Skeletal muscle satellite cell (primary cell): ENCODE measurements at regions not wholly inside any gene's neighbourhood (a gene's known extent, or its start where the extent isn't known, plus 50 kb on each side); places are given as distances from the start of the nearest gene placed in this dataset.
"Not testable (repeated sequence)": the region's sequence is repeated elsewhere in the genome, so short reads cannot be mapped to it uniquely, and the experiment has no call there.

ENCODE experiments used
- H3K27me3 ChIP-seq: 2 replicates; pipeline ENCODE4 v1.7.0; 2013; ENCODE audit warnings: low read length; ENCODE audit not compliant: control insufficient read depth, insufficient read depth
- H3K36me3 ChIP-seq: 2 replicates; pipeline ENCODE4 v1.7.0; 2013; ENCODE audit warnings: mild to moderate bottlenecking, control low read depth, low read length; ENCODE audit not compliant: insufficient read depth
- H3K4me1 ChIP-seq: 2 replicates; pipeline ENCODE4 v1.7.0; 2013; ENCODE audit warnings: low read length; ENCODE audit not compliant: control insufficient read depth, insufficient read depth
- H3K4me2 ChIP-seq: 2 replicates; pipeline ENCODE4 v1.7.0; 2013; ENCODE audit warnings: mild to moderate bottlenecking, low read length
- H3K4me3 ChIP-seq: 2 replicates; pipeline ENCODE4 v1.7.0; 2013; ENCODE audit warnings: low read length
- H3K9ac ChIP-seq: 2 replicates; pipeline ENCODE4 v1.7.0; 2013; ENCODE audit warnings: mild to moderate bottlenecking, low read depth, low read length, moderate library complexity
- H3K9me3 ChIP-seq: replicated peaks from 2 replicates; pipeline ENCODE4 v1.7.0; 2013; ENCODE audit warnings: mild to moderate bottlenecking, control low read depth, low read length

GRCh38 chr12:73125148-73125547, 853.0 kb downstream of the TRHDE start:
- no peak overlapping the region for H3K9ac ChIP-seq
- H3K4me3 ChIP-seq: no peak overlapping the region
- H3K27me3 ChIP-seq: no peaks in the 10 kb centered on the region
- H3K4me1 ChIP-seq: no peaks in the 10 kb centered on the region
- H3K9me3 ChIP-seq: no peaks in the 10 kb centered on the region
- H3K36me3 ChIP-seq: no peaks in the 10 kb centered on the region
- H3K4me2 ChIP-seq: no peak overlapping the region

- Histone ChIP-seq H3K36me3 (no peaks in the 10 kb centered on the region), H3K4me3 (no peak overlapping the region), H3K4me1 (no peaks in the 10 kb centered on the region), H3K27me3 (no peaks in the 10 kb centered on the region), H3K9ac (no peak overlapping the region), H3K9me3 (no peaks in the 10 kb centered on the region), H3K4me2 (no peak overlapping the region)
Observed at GRCh38 chr12:73136386-73136785, 864.2 kb downstream of the TRHDE start.

GRCh38 chr12:73139642-73140041, 867.5 kb downstream of the TRHDE start:
- not testable (repeated sequence) for H3K9me3 ChIP-seq, H3K4me1 ChIP-seq, H3K4me2 ChIP-seq, H3K4me3 ChIP-seq, H3K36me3 ChIP-seq, H3K27me3 ChIP-seq, H3K9ac ChIP-seq

GRCh38 chr12:73158341-73158740, 886.2 kb downstream of the TRHDE start:
- no peaks in the 10 kb centered on the region for H3K4me1 ChIP-seq
- H3K9me3 ChIP-seq: no peaks in the 10 kb centered on the region
- H3K27me3 ChIP-seq: no peaks in the 10 kb centered on the region
- no peaks in the 10 kb centered on the region for H3K36me3 ChIP-seq
- H3K4me2 ChIP-seq: no peak overlapping the region
- no peak overlapping the region for H3K9ac ChIP-seq
- H3K4me3 ChIP-seq: no peak overlapping the region

- Histone ChIP-seq H3K9me3 (no peaks in the 10 kb centered on the region), H3K27me3 (no peaks in the 10 kb centered on the region), H3K4me2 (no peak overlapping the region), H3K4me3 (no peak overlapping the region), H3K9ac (no peak overlapping the region), H3K4me1 (no peaks in the 10 kb centered on the region), H3K36me3 (no peaks in the 10 kb centered on the region)
Observed at GRCh38 chr12:73159954-73160353, 887.8 kb downstream of the TRHDE start.

- no peaks in the 10 kb centered on the region for H3K9me3 ChIP-seq
- no peaks in the 10 kb centered on the region for H3K27me3 ChIP-seq
- no peak overlapping the region for H3K9ac ChIP-seq
- H3K4me2 ChIP-seq: no peak overlapping the region
- no peak overlapping the region for H3K4me3 ChIP-seq
- no peaks in the 10 kb centered on the region for H3K36me3 ChIP-seq
- no peaks in the 10 kb centered on the region for H3K4me1 ChIP-seq
Observed at GRCh38 chr12:73161970-73162369, 889.8 kb downstream of the TRHDE start.

GRCh38 chr12:73180734-73181133, 908.6 kb downstream of the TRHDE start:
- H3K9me3 ChIP-seq: no peaks in the 10 kb centered on the region
- no peak overlapping the region for H3K9ac ChIP-seq
- no peaks in the 10 kb centered on the region for H3K4me1 ChIP-seq
- no peak overlapping the region for H3K4me3 ChIP-seq
- H3K27me3 ChIP-seq: no peaks in the 10 kb centered on the region
- no peak overlapping the region for H3K4me2 ChIP-seq
- no peaks in the 10 kb centered on the region for H3K36me3 ChIP-seq

- H3K9me3 ChIP-seq: no peaks in the 10 kb centered on the region
- H3K4me3 ChIP-seq: no peak overlapping the region
- H3K4me1 ChIP-seq: no peaks in the 10 kb centered on the region
- H3K36me3 ChIP-seq: no peaks in the 10 kb centered on the region
- no peaks in the 10 kb centered on the region for H3K27me3 ChIP-seq
- no peak overlapping the region for H3K9ac ChIP-seq
- no peak overlapping the region for H3K4me2 ChIP-seq
Observed at GRCh38 chr12:73181244-73181643, 909.1 kb downstream of the TRHDE start.

GRCh38 chr12:73185403-73185802, 913.2 kb downstream of the TRHDE start:
- no peak overlapping the region for H3K4me2 ChIP-seq
- H3K9ac ChIP-seq: no peak overlapping the region
- no peaks in the 10 kb centered on the region for H3K36me3 ChIP-seq
- H3K27me3 ChIP-seq: no peaks in the 10 kb centered on the region
- no peaks in the 10 kb centered on the region for H3K9me3 ChIP-seq
- no peak overlapping the region for H3K4me3 ChIP-seq
- no peaks in the 10 kb centered on the region for H3K4me1 ChIP-seq

GRCh38 chr12:73186272-73186671, 914.1 kb downstream of the TRHDE start:
- Histone ChIP-seq H3K4me1 (no peaks in the 10 kb centered on the region), H3K27me3 (no peaks in the 10 kb centered on the region), H3K4me2 (no peak overlapping the region), H3K36me3 (no peaks in the 10 kb centered on the region), H3K4me3 (no peak overlapping the region), H3K9ac (no peak overlapping the region), H3K9me3 (no peaks in the 10 kb centered on the region)

GRCh38 chr12:73187765-73188164, 915.6 kb downstream of the TRHDE start:
- H3K4me1 ChIP-seq: no peaks in the 10 kb centered on the region
- H3K4me3 ChIP-seq: no peak overlapping the region
- no peaks in the 10 kb centered on the region for H3K36me3 ChIP-seq
- no peaks in the 10 kb centered on the region for H3K9me3 ChIP-seq
- H3K9ac ChIP-seq: no peak overlapping the region
- H3K27me3 ChIP-seq: no peaks in the 10 kb centered on the region
- H3K4me2 ChIP-seq: no peak overlapping the region

GRCh38 chr12:73210548-73211204, 938.5 kb downstream of the TRHDE start:
- H3K4me1 ChIP-seq: no peaks in the 10 kb centered on the region
- no peak overlapping the region for H3K4me2 ChIP-seq
- H3K9ac ChIP-seq: no peak overlapping the region
- no peaks in the 10 kb centered on the region for H3K27me3 ChIP-seq
- no peak overlapping the region for H3K4me3 ChIP-seq
- H3K9me3 ChIP-seq: no peaks in the 10 kb centered on the region
- no peaks in the 10 kb centered on the region for H3K36me3 ChIP-seq
